GM19468 (cell line): ENCODE measurements at regions not wholly inside any gene's neighbourhood (a gene's known extent, or its start where the extent isn't known, plus 50 kb on each side); places are given as distances from the start of the nearest gene placed in this dataset.

ENCODE experiments used
- ATAC-seq: cut with Tn5 transposase; IDR thresholded peaks from one replicate; pipeline ENCODE4 v1.9.1; 2021; ENCODE audit warnings: mild to moderate bottlenecking, moderate library complexity, moderate number of reproducible peaks; ENCODE audit not compliant: unreplicated experiment; ENCODE audit errors: extremely low read depth

DNA sequence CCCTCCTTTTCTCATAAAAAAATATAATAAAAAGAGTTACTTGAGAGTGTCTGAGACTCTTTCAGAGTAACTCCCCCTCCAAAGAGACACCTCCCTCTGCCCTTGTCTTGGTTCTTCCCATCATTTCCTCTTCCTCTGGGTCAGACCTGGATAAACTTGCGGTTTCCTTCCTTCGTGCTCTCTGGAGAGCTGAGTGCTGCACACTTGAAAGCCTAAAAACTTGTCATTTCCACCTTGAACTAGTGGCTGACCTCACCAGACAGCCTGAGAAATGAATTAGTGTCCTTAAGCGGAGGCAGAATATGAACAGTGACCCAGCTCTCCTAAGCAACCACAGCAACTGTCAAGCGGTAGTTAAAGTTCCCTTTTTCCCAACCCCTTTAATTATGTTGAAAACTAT lies 88.4 kb upstream of the PROX1 start:
- ATAC-seq: no peak

- ATAC-seq: no peak
These were observed 82.4 kb upstream of the PROX1 start for GRCh38 chr1:213905344-213905743.

DNA sequence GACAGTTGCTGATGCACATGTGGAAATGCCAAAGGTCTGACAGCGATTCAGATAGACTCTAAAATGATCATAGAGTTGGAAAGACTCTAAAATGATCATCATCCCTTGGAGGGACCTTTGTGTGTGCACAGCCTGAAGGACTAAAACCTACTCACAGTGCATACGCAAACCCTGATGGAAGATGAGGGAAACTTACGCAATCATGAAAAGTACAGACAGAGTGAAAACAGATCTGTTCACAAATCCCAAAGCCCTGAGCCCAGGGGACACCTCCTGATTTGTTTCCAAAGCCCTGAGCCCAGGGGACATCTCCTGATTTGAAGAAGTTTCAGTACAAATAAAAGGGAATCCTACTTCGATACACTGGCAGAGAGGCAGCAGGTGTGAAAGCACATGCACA lies 79.3 kb upstream of the PROX1 start:
- ATAC-seq: no peak

GRCh38 chr1:213914392-213914791 lies 73.4 kb upstream of the PROX1 start:
- ATAC-seq: no peak

DNA sequence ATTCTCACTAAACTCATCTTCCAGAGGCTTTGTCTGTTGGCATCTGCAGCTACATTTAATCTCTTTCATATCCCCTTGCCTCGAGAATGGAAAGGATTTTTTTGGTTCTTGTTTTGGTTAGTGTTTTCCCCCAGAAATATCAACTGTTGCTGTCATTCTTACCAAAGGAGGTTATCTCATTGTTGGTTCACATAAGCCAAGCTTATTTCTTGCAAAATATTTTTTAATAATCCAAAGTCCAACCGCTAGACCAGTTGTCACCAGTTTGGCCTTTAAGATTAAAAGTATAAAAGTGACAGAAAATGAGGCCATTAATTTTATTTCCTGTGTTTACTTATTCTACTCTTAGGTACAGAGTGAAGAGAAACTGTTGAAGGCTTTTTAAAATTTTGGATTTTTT lies 66.5 kb upstream of the PROX1 start:
- ATAC-seq: no peak

GRCh38 chr1:213921712-213922111 lies 66.1 kb upstream of the PROX1 start:
- no peak for ATAC-seq

GRCh38 chr1:213925531-213926182 lies 62.1 kb upstream of the PROX1 start:
- ATAC-seq: no peak

DNA sequence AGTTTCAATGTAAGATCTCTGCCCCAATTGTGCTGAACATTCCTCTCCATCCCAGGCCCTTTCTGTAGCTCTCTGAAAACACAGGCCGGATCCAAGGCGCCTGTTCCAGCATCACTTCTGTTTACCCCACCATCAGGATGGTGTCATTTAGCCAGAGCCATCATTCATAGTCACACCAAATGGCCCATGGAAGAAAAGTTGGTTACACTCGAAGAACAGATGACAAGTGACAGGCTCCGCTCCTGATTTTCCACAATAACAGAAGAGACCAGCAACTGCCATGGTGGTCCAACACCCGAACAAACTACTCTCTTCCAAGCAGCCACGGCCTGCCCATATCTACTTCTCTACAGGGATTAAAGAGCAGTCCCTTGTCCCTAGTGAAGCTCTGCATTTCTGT lies 59.9 kb upstream of the PROX1 start:
- no peak for ATAC-seq

DNA sequence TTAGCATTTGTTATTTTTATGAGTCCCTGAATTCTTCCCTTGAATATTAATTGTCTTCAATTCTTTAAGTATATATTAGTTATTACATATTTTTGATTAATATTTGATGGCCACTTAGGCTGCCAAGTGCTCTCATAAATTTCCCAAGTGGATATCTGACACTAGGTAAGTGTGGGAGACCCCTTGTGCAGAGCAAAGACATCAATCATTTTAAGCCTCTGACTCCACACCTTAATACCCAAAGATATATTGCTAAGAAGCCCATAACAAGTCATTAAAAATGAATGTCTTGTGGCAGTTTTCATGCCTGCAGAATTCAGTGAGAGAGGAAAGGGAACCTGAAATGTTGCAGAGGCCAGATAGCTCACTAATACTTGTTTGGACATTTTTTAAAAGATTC lies 58.4 kb upstream of the PROX1 start:
- no peak for ATAC-seq

DNA sequence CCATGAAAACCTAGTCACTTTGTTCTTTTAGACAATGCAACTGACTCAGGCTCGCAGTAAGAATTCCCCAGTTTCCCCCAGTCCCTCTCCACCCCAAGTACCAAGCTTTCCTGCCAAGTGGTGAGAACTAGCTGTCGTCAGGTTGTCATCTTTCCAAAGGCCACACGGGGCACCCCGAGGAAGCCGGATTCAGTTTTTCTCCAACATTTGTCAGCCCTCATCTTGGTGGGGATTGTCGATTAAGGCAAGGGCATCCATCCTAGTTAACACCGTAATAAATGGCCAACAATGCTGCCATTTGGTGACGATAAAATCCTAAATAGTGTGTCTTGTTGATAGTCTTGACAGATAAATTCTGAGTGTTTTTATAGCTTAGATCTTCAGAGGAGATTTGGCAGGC lies 55.9 kb upstream of the PROX1 start:
- ATAC-seq: no peak

- ATAC-seq: no peak
These were observed 54.4 kb upstream of the PROX1 start for GRCh38 chr1:213933336-213933735.

DNA sequence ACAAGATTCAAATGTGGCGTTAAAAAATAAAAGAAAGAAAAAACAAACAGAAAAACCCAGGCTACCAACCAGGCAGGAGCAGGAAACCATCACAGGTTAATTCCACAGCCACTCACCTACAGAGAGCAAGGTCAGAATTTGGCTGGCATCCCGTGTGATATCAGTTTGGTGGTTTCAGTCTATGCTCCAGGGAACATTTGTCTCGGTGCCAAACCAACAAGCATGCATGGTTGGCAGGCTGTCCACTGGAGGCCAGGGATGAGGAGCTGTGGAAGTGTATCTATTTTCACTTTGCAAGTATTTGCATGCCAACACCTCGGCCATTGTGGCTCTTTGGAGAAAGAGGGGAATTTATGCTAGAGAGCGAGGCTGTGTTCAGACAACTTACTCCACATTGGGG lies 53.1 kb upstream of the PROX1 start:
- ATAC-seq: no peak

DNA sequence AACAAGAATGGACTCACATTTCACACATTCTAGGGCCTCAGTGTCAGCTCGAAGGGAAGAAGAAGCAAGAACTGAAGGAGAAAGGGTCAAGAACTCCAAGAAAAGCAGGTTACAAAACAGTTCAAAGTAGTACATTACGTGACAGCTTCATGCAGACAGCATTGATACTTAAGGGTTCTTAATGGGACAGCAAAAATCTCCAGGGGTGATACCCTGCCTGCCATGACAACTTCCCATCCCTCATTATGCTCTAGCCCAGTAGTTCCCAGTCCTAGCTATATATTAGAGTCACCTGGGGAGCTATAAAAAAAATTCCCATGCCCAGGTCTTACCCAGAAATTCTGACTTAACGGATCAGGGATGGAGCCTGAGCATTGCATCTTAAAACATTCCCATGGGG lies 51.2 kb upstream of the PROX1 start:
- no peak for ATAC-seq
